ENCODE measurements at regions not wholly inside any gene's neighbourhood (a gene's known extent, or its start where the extent isn't known, plus 50 kb on each side); places are given as distances from the start of the nearest gene placed in this dataset.
"Not testable (repeated sequence)": the region's sequence is repeated elsewhere in the genome, so short reads cannot be mapped to it uniquely, and the experiment has no call there.

DNA sequence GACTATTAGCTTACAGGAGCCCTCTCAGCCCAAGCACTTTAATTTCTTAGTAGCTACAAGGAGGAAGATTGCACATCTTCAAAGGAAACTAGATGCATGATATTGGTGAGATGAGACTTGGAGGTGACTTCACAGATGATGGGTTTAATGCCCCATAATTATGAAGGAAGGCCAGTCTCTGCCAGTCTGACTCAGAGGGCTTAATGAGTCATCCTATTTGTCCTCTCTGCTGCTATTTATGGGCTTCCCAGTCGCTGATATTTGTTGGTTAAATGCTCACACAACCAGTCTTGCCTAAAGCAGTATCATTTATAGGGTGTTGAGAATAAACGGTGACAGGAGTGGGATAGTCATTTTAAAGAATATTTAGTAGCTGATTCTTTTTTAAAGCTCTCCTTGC, 187.0 kb downstream of the TP53TG3F start:
- DNase-seq; H3K4me3 ChIP-seq; H3K4me1 ChIP-seq; H3K27me3 ChIP-seq (replicated peaks in 1 of 7); H3K9me3 ChIP-seq; H3K36me3 ChIP-seq; H3K27ac ChIP-seq; intact Hi-C loops (cut with DNase I; ENCODE audit: low total_unique reads): not testable (repeated sequence)
- WGBS, 5 donors = 45 to 54% (median 50%) methylated on average over 2 of the region's 2 CpGs

- DNase-seq; H3K4me1 ChIP-seq; H3K36me3 ChIP-seq; intact Hi-C loops (cut with DNase I; ENCODE audit: low total_unique reads); H3K9me3 ChIP-seq; H3K27me3 ChIP-seq (replicated peaks in 1 of 7); H3K27ac ChIP-seq; H3K4me3 ChIP-seq: not testable (repeated sequence)
- WGBS, 5 donors = 13 to 55% (median 51%) methylated on average over 6 to 9 of the region's 9 CpGs
Measured at GRCh38 chr16:33655756-33656155, 196.3 kb downstream of the TP53TG3F start.

DNA sequence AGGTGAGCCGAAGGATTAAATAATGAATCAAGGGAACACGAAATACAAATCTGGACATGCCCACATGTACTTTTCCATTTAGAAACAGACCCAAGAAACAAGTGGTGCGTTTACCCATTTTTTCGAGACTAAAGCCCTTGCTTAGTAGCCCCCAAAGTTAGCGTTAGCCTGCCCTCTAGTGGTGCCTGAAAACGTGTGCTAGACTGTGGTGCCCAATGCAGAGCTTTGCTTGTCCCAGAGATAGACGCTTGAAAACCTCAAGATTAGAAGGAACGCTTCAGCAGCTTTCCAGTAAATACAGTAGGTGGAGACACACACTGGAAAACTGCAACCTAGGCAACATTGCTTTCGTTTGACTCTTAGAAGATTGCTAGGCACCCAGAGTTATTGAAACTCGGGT, 197.0 kb downstream of the TP53TG3F start:
- H3K27me3 ChIP-seq (replicated peaks in 1 of 7); H3K4me1 ChIP-seq; H3K4me3 ChIP-seq; intact Hi-C loops (cut with DNase I; ENCODE audit: low total_unique reads); H3K27ac ChIP-seq; DNase-seq; H3K9me3 ChIP-seq; H3K36me3 ChIP-seq: not testable (repeated sequence)
- no CpG with 5 or more reads among the region's 10 CpGs for WGBS, 5 donors

GRCh38 chr16:33657717-33658116, 198.3 kb downstream of the TP53TG3F start:
- H3K4me3 ChIP-seq; H3K4me1 ChIP-seq; intact Hi-C loops (cut with DNase I; ENCODE audit: low total_unique reads); DNase-seq; H3K27me3 ChIP-seq (replicated peaks in 1 of 7); H3K9me3 ChIP-seq; H3K36me3 ChIP-seq; H3K27ac ChIP-seq: not testable (repeated sequence)
- no CpG with 5 or more reads among the region's 3 CpGs for WGBS, 5 donors

DNA sequence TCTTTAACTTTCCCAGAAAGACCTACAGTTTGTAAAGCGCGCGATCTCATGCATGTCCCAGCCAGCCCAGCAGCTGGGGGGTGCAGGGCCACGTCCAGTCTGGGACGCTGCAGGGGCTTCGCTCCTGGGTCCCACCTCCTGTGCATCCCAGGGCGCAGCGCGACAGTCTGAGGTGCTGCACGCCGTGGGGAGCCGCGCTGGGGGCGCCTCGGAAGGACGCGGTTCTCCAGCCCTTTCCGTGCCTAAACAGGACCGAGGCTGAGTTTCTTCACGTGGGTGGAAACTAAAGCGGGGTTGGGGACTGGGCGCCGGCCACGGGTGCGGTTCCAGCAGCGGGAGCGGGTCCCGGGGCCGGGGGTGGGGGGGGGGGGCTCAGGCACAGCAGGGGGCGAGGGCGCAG, 221.4 kb downstream of the TP53TG3F start:
- intact Hi-C loops (cut with DNase I; ENCODE audit: low total_unique reads); H3K27me3 ChIP-seq (replicated peaks in 1 of 7); H3K27ac ChIP-seq; H3K4me1 ChIP-seq; DNase-seq; H3K36me3 ChIP-seq; H3K9me3 ChIP-seq; H3K4me3 ChIP-seq: not testable (repeated sequence)
- WGBS, 5 donors = 51 to 73% (median 57%) methylated on average over 19 to 31 of the region's 31 CpGs

- H3K27me3 ChIP-seq (replicated peaks in 1 of 7); H3K9me3 ChIP-seq; H3K4me1 ChIP-seq; H3K27ac ChIP-seq; DNase-seq; intact Hi-C loops (cut with DNase I; ENCODE audit: low total_unique reads); H3K36me3 ChIP-seq; H3K4me3 ChIP-seq: not testable (repeated sequence)
- 72 to 88% (median 76%) methylated on average over 2 of the region's 2 CpGs for WGBS, 5 donors
Measured at GRCh38 chr16:33700320-33700719, 240.9 kb downstream of the TP53TG3F start.

- H3K27ac ChIP-seq; H3K27me3 ChIP-seq (replicated peaks in 1 of 7); H3K9me3 ChIP-seq; H3K4me1 ChIP-seq; H3K4me3 ChIP-seq; intact Hi-C loops (cut with DNase I; ENCODE audit: low total_unique reads); H3K36me3 ChIP-seq: not testable (repeated sequence)
- WGBS, 5 donors = 57 to 82% (median 68%) methylated on average over 38 to 48 of the region's 55 CpGs
- DNase-seq = peak; percentile 62
Measured at GRCh38 chr16:33706845-33707590, 247.6 kb downstream of the TP53TG3F start.

DNA sequence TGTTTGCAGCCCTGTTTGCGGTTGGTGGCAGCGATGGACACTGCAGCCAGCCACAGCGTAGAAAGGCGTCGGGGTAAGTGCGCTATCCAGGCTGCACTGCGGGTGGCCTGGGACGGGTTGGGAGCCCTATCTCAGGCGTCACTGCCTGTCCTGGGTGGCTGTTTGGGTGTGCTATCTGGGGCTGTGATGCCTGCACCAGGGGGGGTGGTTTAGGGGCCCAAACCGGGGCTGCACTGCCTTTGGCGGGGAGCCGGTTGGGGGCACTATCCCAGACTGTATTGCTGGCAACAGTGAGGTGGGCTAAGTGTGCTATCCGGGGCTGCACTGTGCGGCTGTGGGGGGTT, 248.2 kb downstream of the TP53TG3F start:
- H3K27me3 ChIP-seq (replicated peaks in 1 of 7); intact Hi-C loops (cut with DNase I; ENCODE audit: low total_unique reads); H3K27ac ChIP-seq; H3K4me3 ChIP-seq; H3K4me1 ChIP-seq; DNase-seq; H3K36me3 ChIP-seq; H3K9me3 ChIP-seq: not testable (repeated sequence)
- WGBS, 5 donors = 54 to 72% (median 63%) methylated on average over 10 to 14 of the region's 14 CpGs; no CpG with 5 or more reads in 1 of the 5 donors

GRCh38 chr16:33709856-33710695, 250.7 kb downstream of the TP53TG3F start:
- H3K27ac ChIP-seq; H3K4me3 ChIP-seq; H3K27me3 ChIP-seq (replicated peaks in 1 of 7); H3K4me1 ChIP-seq; intact Hi-C loops (cut with DNase I; ENCODE audit: low total_unique reads); H3K36me3 ChIP-seq: not testable (repeated sequence)
- H3K9me3 ChIP-seq = peaks cover 0 to 11% (median 0%) of the 10 kb centered on the region in 8 donors
- WGBS, 5 donors = 87 to 91% (median 89%) methylated on average over 13 to 16 of the region's 16 CpGs
- DNase-seq = peak; percentile 49

GRCh38 chr16:33710696-33711087, 251.3 kb downstream of the TP53TG3F start:
- peaks cover 0 to 11% (median 0%) of the 10 kb centered on the region in 8 donors for H3K9me3 ChIP-seq
- H3K4me1 ChIP-seq; H3K27ac ChIP-seq; H3K27me3 ChIP-seq (replicated peaks in 1 of 7); H3K4me3 ChIP-seq; intact Hi-C loops (cut with DNase I; ENCODE audit: low total_unique reads); H3K36me3 ChIP-seq: not testable (repeated sequence)
- DNase-seq = peak; percentile 67
- WGBS, 5 donors = 80 to 88% (median 82%) methylated on average over 2 to 3 of the region's 3 CpGs; no CpG with 5 or more reads in 1 of the 5 donors

DNA sequence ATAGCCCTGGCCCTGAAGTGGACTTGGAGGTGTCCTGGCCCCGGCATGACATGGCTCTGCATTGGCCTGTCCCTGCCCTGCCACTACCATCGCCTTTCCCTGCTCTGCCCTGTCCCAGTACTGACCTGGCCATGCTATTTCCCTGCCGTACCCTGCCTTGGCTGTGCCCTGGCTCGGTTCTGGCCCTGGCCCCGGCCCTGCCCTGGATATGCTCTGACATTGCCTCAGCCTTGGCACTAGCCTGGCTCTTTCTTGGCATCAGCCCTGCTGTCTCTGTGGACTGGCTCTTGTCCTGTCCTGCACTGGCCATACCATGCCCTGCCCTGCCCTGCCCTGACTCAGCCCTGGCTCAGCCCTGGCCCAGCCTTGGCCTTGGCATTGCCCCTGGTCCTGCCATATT, 252.2 kb downstream of the TP53TG3F start:
- WGBS, 5 donors = 71 to 91% (median 86%) methylated on average over 5 of the region's 5 CpGs
- DNase-seq = peak; percentile 53
- H3K27me3 ChIP-seq (replicated peaks in 1 of 7); H3K4me3 ChIP-seq; H3K4me1 ChIP-seq; intact Hi-C loops (cut with DNase I; ENCODE audit: low total_unique reads); H3K36me3 ChIP-seq; H3K27ac ChIP-seq: not testable (repeated sequence)
- peaks cover 0 to 11% (median 0%) of the 10 kb centered on the region in 8 donors for H3K9me3 ChIP-seq

All from spleen (tissue), 11 donors.